ENCODE measurements at regions not wholly inside any gene's neighbourhood (a gene's known extent, or its start where the extent isn't known, plus 50 kb on each side); places are given as distances from the start of the nearest gene placed in this dataset.

GRCh38 chr15:47294765-47295259 lies 422.5 kb upstream of the SEMA6D start:
- H3K27ac ChIP-seq = no peak overlapping the region
- no peak overlapping the region for H3K4me2 ChIP-seq
- TF ChIP-seq ESRRA (IDR thresholded peaks at IDR 0.05; ENCODE audit: borderline replicate concordance, low read length) (no peak), CBX8 (IDR thresholded peaks at IDR 0.05) (no peak), KDM5A (IDR thresholded peaks at IDR 0.05) (no peak), RARB (CRISPR knock-in tag; IDR thresholded peaks at IDR 0.05) (no peak), CTCF (IDR thresholded peaks at IDR 0.05) (no peak), PBX3 (IDR thresholded peaks at IDR 0.05) (no peak), HOXA7 (CRISPR knock-in tag; IDR thresholded peaks at IDR 0.05) (no peak)
- no peaks in the 10 kb centered on the region for H3K4me1 ChIP-seq
- DNase-seq (ENCODE audit: low read depth in 1 of 2, low spot score in 1 of 2) = no peak
- no peak for ATAC-seq
- H3K9me3 ChIP-seq = no peaks in the 10 kb centered on the region
- H3K4me3 ChIP-seq = no peak overlapping the region
- WGBS (ENCODE audit: missing lambda C conversion rate) = 0% methylated on average over 3 of the region's 3 CpGs
- CTCF ChIA-PET = no interaction called here
- FAIRE-seq = no peak
- POLR2A ChIA-PET = no interaction called here

- ATAC-seq = no peak
- ChIA-PET POLR2A (no interaction called here), CTCF (no interaction called here)
Observed at GRCh38 chr15:47296881-47297280, 420.4 kb upstream of the SEMA6D start.

More at GRCh38 chr15:47296881-47297280, 420.4 kb upstream of the SEMA6D start:
- no peak overlapping the region for H3K27ac ChIP-seq
- FAIRE-seq (no peak), DNase-seq (ENCODE audit: low read depth in 1 of 2, low spot score in 1 of 2) (no peak)
- no peak overlapping the region for H3K4me3 ChIP-seq
- no peaks in the 10 kb centered on the region for H3K4me1 ChIP-seq
- WGBS (ENCODE audit: missing lambda C conversion rate) = 8% methylated on average over 4 of the region's 4 CpGs
- H3K4me2 ChIP-seq = no peak overlapping the region
- TF ChIP-seq CBX2 (IDR thresholded peaks at IDR 0.05; ENCODE audit: borderline replicate concordance, low read depth) (no peak), EHMT2 (IDR thresholded peaks at IDR 0.05; ENCODE audit: low read depth) (no peak), REST (IDR thresholded peaks at IDR 0.05) (no peak), PBX3 (IDR thresholded peaks at IDR 0.05) (no peak), ELK1 (IDR thresholded peaks at IDR 0.05; ENCODE audit: low read depth, low read length) (no peak), RNF2 (IDR thresholded peaks at IDR 0.05; ENCODE audit: borderline replicate concordance, low read depth) (no peak)
- H3K9me3 ChIP-seq = no peaks in the 10 kb centered on the region

Measured in A549 (cell line).